ENCODE measurements at regions not wholly inside any gene's neighbourhood (a gene's known extent, or its start where the extent isn't known, plus 50 kb on each side); places are given as distances from the start of the nearest gene placed in this dataset.

DNA sequence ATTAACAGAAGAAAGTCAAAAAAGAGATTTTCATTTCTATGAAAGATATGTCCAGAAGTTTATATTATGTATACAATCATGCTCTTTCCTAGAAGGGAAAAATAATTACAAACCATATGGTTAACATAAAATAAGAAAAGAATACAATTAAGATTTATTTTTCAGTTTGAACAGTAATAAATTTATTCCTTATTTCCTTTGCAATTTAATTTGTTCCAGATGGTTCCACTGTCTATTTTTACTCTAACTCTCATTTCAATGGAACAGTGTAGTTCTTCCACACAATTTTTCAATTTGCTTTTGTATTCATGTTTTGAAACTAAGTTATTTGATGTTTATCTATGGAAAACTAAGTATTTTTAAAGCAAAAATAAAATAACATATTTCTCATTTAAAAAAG lies 1026.3 kb downstream of the TAF11L14 start:
- TF ChIP-seq, protein P1, sequence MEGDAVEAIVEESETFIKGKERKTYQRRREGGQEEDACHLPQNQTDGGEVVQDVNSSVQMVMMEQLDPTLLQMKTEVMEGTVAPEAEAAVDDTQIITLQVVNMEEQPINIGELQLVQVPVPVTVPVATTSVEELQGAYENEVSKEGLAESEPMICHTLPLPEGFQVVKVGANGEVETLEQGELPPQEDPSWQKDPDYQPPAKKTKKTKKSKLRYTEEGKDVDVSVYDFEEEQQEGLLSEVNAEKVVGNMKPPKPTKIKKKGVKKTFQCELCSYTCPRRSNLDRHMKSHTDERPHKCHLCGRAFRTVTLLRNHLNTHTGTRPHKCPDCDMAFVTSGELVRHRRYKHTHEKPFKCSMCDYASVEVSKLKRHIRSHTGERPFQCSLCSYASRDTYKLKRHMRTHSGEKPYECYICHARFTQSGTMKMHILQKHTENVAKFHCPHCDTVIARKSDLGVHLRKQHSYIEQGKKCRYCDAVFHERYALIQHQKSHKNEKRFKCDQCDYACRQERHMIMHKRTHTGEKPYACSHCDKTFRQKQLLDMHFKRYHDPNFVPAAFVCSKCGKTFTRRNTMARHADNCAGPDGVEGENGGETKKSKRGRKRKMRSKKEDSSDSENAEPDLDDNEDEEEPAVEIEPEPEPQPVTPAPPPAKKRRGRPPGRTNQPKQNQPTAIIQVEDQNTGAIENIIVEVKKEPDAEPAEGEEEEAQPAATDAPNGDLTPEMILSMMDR (IDR thresholded peaks at IDR 0.05), result no peak
- TF ChIP-seq POLR2A (IDR thresholded peaks at IDR 0.05), result no peak

All from Peyer's patch (tissue), 4 donors.